GM12801 (cell line): ENCODE measurements at regions not wholly inside any gene's neighbourhood (a gene's known extent, or its start where the extent isn't known, plus 50 kb on each side); places are given as distances from the start of the nearest gene placed in this dataset.

Source experiments
- TF ChIP-seq, protein P1 (sequence below): IDR thresholded peaks from one replicate; pipeline ENCODE4 v1.5.1; 2011; ENCODE audit warnings: control low read depth; ENCODE audit not compliant: insufficient read length; ENCODE audit errors: extremely low read depth

DNA sequence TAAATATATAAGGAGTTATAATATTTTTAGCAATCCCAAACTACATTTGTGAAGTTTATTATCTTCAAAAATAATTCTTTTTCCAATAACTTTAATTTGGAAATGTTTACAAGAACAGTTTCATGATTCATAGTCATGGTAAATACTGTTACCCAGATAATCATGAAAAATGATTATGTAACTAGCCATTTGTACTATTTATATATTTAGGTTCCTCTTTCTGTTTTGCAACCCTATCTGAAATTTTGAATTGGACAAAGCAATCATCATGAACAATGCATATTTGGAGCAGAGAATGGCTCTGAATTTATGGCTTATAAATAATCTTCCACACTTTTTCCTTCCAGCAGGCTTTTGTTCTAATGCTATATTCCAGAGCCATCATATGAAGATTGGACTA lies 499.7 kb downstream of the SLCO4C1 start:
- TF ChIP-seq, protein P1, sequence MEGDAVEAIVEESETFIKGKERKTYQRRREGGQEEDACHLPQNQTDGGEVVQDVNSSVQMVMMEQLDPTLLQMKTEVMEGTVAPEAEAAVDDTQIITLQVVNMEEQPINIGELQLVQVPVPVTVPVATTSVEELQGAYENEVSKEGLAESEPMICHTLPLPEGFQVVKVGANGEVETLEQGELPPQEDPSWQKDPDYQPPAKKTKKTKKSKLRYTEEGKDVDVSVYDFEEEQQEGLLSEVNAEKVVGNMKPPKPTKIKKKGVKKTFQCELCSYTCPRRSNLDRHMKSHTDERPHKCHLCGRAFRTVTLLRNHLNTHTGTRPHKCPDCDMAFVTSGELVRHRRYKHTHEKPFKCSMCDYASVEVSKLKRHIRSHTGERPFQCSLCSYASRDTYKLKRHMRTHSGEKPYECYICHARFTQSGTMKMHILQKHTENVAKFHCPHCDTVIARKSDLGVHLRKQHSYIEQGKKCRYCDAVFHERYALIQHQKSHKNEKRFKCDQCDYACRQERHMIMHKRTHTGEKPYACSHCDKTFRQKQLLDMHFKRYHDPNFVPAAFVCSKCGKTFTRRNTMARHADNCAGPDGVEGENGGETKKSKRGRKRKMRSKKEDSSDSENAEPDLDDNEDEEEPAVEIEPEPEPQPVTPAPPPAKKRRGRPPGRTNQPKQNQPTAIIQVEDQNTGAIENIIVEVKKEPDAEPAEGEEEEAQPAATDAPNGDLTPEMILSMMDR, result no peak

DNA sequence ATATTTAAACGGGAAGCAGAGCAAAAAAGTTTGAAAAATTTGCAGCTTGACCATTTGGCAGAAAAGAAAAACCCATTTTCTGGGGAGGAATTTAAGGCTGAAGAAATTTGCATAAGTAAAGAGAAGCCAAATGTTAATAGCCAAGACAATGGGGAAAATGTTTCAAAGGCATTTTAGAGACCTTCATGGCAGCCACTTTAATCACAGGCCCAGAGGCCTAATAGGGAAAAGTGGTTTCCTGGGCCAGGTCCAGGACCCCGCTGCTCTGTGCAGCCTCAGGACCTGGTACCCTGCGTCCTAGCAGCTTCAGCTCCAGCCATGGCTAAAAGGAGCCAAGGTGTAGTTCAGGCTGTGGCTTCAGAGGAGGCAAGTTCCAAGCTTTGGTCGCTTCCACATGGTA lies 507.3 kb downstream of the SLCO4C1 start:
- TF ChIP-seq, protein P1, result no peak

DNA sequence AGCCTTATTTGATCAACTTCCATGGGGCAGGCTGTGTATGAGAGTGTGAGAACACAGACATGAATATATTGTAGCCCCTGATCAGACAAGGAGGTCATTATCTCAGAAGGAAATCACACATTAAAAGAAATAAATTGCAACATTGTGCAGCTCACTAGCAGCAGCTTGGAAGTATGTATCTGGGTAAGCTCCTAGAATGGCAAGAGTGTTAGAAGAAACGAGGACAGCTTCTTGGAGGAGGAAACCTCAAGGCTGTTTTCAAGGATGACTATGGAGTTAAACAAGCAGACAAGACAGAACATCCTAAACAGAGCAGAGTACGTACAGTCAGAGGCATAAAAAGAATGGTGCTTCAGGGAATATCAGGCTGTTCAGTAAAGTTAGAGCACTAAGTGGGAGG lies 511.0 kb downstream of the SLCO4C1 start:
- TF ChIP-seq, protein P1, result no peak

DNA sequence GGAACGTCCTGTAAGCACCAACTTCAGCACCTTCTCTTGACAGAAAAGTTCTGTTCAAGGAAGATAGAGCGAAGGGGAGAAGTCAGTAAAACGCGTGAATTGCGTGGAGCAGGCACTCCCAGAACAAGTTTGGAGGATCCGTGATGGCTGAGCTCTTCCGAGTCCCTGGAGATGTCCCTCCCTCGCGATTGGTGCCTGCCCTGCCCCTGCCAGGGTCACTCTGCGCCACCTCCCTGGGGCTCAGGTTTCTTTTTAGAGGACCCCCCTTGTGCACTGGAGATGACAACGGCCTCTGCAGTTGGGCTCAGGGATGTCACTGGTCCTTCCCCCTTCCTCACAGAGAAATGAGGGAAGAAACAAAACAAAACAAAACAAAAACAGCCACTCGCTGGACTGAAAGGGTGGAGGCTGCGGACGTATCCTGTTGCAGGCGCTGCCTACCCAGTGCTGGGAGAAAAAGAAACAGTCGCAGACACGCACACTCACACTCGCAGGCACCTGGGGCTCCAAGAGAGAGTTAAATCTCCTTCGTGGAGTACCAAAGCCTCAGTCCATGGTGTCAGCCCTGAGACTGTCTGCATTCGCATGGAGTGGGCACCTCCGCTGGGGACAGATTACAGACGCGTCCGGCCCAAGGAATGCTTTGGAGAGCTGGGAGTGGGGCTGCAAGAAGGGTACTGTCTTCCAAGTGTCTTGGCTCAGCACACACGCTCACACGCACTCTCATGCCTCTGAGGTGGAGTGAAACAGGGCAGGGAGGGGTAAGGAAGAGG lies 512.7 kb downstream of the SLCO4C1 start:
- TF ChIP-seq, protein P1, result no peak

DNA sequence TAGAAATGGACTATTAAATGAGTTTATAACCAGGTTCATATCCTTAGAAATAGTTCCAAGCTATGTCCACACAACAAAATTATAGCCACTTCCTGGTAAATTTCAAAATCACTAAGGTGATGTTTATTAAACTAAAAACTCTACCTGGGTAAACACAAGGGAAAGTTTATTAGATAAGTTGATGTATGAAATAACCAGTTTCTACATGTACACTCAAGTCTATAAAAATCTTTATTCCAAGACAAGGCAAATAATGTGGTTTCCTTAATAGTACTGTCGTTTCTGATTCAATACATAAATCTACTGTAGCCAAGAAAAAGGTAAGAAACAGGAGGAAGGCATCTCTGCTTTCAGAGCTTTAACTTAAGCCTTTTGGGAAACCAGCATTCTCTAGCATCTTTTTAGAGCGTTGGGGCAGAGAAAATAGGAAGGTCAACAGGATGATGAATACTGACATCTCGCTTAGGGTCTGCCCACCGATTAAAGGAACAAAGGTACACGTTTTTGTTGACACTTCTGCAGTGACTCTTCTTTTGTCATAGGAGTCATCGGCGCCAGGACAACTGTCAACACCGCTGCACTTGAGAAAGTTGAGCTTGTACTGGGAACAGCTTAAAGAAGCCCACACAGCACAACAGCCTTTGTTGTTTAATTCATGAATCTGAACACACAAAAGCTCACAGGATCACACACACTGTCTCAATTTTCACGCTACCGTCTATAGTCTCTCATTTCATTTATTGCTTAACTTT lies 513.6 kb downstream of the SLCO4C1 start:
- TF ChIP-seq, protein P1, result no peak

DNA sequence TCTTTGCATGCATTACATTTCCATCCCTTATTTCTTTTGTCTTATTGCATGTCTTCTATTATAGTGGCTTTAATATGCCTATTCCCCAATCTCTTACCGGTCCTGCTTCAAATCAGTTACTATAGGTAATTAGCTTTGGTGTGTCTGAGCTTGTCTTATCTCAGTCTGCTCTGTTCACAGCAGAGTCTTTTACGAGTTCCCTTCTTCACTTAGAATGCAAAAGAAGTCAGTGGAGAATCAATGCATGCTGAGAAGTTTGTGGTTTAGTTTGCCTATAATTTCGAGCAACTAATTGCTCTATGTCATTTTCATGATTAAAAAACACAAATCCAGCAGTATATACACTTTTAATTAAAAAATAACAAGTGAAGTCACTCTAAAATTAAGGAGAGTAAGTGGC lies 545.0 kb downstream of the SLCO4C1 start:
- TF ChIP-seq, protein P1, result no peak

DNA sequence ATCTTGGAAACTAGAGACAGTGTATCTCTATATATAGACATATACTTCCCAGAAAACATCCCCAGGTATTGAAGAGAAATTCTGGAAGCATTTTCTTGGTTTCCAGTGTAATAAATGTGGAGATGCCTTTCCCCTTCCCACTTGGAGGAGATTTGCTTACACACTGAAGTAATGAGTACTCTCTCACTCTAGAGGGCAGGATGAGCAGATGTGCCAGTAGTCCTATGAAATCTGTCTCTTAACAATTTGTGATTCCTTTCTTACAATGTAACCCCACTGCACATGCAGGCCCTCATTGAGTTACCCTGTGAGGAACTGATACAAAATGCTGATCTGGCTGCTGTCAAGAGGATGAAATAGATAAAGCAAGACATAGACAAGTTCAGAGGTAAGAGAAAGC lies 567.2 kb downstream of the SLCO4C1 start:
- TF ChIP-seq, protein P1, result no peak
